SK-N-MC (cell line): ENCODE measurements at regions not wholly inside any gene's neighbourhood (a gene's known extent, or its start where the extent isn't known, plus 50 kb on each side); places are given as distances from the start of the nearest gene placed in this dataset.
"Not testable (repeated sequence)": the region's sequence is repeated elsewhere in the genome, so short reads cannot be mapped to it uniquely, and the experiment has no call there.

Experiments used
- EZH2 ChIP-seq: fragments of 200-600 bp; sonication (generic); IDR thresholded peaks from one replicate; pipeline ENCODE4 v1.6.1; 2017; ENCODE audit warnings: antibody characterized with exemption
- FOXP2 ChIP-seq: optimal IDR thresholded peaks from 2 replicates; pipeline ENCODE3; 2011; ENCODE audit warnings: mild to moderate bottlenecking, moderate library complexity; ENCODE audit not compliant: insufficient read depth; ENCODE audit errors: extremely low read length, control extremely low read depth
- POLR2AphosphoS5 ChIP-seq: IDR thresholded peaks from 2 replicates; pipeline ENCODE4 v1.6.1; 2012; ENCODE audit warnings: mild to moderate bottlenecking, low read depth, low read length, borderline replicate concordance

- not testable (repeated sequence) for TF ChIP-seq FOXP2, POLR2AphosphoS5, EZH2
Measured at GRCh38 chr5:96319981-96320739, 112.9 kb downstream of the PCSK1 start.
